SKM-1 (cell line): ENCODE measurements at regions not wholly inside any gene's neighbourhood (a gene's known extent, or its start where the extent isn't known, plus 50 kb on each side); places are given as distances from the start of the nearest gene placed in this dataset.

Source experiments
- DNase-seq: peaks from one replicate; lab custom pipeline; 2025; ENCODE audit not compliant: unreplicated experiment; lab: John Stamatoyannopoulos, UW

- no peak for DNase-seq
Observed at GRCh38 chr17:68749349-68750207, 148.4 kb upstream of the FAM20A start.

DNA sequence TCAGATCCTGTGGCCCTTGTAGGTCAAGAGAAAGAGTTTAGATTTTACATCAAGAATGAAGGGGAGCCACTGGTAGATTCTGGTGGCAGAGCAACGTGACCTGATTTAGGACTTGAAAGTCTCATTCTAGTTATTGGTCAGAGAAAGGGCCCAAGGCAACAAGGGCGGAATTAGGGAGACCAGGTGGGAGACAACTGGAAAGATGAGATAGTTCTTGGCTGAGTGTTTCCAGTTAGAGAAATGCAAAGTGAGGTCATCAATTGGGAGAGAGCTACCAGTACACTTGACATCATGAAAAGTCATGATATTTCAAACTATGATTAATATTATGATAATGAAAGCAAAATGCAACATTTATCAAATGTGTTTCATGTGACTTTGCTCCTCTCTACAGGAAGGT lies 147.2 kb upstream of the FAM20A start:
- DNase-seq = no peak

GRCh38 chr17:68740555-68741447 lies 139.6 kb upstream of the FAM20A start:
- DNase-seq = no peak

- DNase-seq = no peak
Observed at GRCh38 chr17:68737761-68738443, 136.7 kb upstream of the FAM20A start.

GRCh38 chr17:68734931-68735330 lies 133.8 kb upstream of the FAM20A start:
- no peak for DNase-seq

GRCh38 chr17:68734187-68734900 lies 133.2 kb upstream of the FAM20A start:
- no peak for DNase-seq

GRCh38 chr17:68733241-68734176 lies 132.3 kb upstream of the FAM20A start:
- DNase-seq = no peak

GRCh38 chr17:68732301-68732749 lies 131.2 kb upstream of the FAM20A start:
- no peak for DNase-seq

GRCh38 chr17:68731465-68731864 lies 130.3 kb upstream of the FAM20A start:
- no peak for DNase-seq

- no peak for DNase-seq
Observed at GRCh38 chr17:68719431-68719830, 118.3 kb upstream of the FAM20A start.

DNA sequence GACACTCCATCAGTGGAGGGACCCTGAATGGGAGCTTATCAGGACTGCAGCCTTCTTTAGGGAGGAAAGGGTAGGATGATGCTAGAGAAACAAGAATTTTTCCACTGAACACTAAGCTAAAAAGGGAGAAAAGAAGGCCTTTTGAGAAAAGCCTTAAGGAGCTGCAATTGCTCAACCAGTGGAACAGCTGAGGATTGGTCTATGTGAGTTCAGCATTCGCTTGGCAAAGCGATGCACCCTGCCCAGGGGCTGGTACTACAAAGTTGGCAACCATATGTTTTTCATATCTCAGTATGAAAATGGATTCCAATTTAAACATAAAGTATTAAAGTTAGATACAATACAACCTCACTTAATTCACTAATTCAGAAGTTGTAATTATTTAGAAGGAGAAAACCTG lies 117.8 kb upstream of the FAM20A start:
- DNase-seq = no peak

- DNase-seq = no peak
Observed at GRCh38 chr17:68718465-68718864, 117.3 kb upstream of the FAM20A start.

DNA sequence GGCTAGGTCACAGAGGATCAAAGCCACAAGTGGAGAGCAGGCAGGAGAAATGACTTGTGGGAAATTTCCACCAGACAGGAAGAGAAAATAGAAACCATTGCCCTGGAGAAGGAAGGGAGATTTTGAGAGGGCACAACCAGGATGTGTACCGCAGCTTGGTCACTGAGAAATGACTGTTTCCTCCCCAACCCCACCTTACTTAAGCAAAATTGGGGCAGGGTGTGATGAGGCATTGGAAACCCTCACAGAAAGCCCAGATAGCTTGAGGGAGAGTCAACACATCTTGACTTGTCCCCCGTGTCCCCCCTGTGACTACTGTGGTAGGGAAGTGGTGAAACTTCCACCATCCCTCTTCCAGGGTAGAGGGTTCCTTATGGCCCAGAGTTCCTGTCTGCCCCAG lies 113.5 kb upstream of the FAM20A start:
- no peak for DNase-seq

DNA sequence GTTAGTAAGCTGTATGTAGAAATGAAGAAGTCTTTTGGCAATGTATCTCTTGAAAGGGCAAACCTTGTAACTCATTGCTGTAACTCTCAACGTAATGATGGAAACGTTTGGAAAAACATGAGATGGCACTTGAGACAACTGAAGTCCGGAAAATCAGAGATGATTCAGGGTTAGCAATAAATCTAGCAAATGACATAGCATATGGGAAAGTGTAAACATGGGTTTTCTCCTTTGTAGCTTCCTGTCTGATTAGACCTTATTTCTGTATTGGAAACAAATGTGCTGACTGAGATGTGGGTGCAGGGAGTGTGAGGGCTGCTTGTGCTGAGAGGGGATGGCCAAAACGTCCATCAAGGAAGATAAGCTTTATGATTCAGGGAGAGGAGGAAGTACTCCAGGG lies 110.7 kb upstream of the FAM20A start:
- no peak for DNase-seq

GRCh38 chr17:68710976-68711375 lies 109.8 kb upstream of the FAM20A start:
- DNase-seq = no peak

DNA sequence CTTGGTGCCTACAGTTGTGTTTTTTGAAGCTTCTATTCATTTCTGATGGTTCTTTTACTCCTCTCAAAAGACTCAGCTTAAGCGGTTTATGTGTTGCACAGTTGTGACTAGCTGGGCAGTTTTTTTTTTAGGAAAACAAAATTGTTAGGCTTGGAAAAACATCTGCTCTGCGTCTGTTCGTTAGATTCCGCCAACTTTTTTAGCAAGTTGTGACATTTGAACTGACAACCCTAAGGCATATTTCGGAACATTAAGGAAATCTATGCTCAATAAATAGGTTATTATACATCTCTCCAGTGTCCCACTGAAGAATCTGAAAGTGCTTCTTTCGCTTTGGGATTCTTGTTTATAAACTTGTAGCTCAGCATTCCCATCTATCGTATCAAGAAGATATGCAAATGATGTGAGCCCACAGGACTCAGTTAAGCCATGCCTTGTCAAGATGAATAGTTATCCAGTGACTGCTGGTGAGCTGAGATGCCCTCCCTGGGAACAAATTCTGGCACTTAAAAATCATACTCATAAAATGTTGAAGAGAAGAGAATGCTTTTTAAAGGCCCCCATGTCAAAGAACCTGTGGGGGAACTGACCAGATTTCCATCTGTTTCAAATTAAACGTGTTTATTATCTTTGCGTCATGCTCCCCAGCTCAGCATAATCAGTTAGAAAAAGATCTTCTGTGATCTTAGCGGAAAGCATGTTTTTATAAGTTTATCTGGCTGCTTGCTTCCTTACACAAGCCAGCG lies 109.0 kb upstream of the FAM20A start:
- DNase-seq = no peak

- no peak for DNase-seq
Observed at GRCh38 chr17:68709461-68709860, 108.3 kb upstream of the FAM20A start.

DNA sequence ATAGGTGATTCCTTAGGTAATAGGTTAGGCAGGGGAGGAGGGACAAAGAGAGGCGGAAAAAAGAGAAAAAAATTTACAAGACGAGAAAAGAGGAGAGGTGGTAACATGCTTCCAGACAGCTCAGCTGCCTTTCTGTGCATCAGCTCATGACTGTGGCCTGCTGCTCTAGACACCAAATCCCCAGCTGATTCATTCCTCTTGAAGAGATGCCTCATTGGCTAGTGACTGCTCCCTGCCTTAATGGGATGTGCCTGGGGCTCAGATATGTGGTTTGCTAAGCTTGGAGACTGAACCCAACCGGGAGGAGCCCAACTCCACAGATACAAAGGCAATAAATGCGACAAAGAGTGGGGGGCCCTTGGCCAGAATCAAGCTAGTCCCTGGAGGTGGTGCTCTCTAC lies 105.9 kb upstream of the FAM20A start:
- no peak for DNase-seq

- no peak for DNase-seq
Observed at GRCh38 chr17:68706356-68706920, 105.3 kb upstream of the FAM20A start.
